Stomach (tissue), 8 donors: ENCODE measurements at regions not wholly inside any gene's neighbourhood (a gene's known extent, or its start where the extent isn't known, plus 50 kb on each side); places are given as distances from the start of the nearest gene placed in this dataset.

Experiments used
- DNase-seq, 2 donors: peaks; one replicate each; pipeline versions ENCODE4 v3.0.0 to v3.0.0-alpha.2; 2013 to 2019
- H3K27ac ChIP-seq, 5 donors: fragments of 200-600 bp in 4 of 5; sonication (generic) in 4 of 5; one replicate each; pipeline ENCODE4 v1.5.1; 2013 to 2019; ENCODE audit warnings: mild to moderate bottlenecking in 1 of 5, moderate library complexity in 1 of 5
- H3K27me3 ChIP-seq, 3 donors: fragments of 200-600 bp; sonication (generic); one replicate each; pipeline ENCODE4 v1.5.1; 2017 to 2019; ENCODE audit warnings: mixed run types in 1 of 3
- H3K36me3 ChIP-seq, 4 donors: fragments of 200-600 bp; sonication (generic); 1 replicate in 3 of 4; 2 replicates in 1 of 4; pipeline ENCODE4 v1.5.1; 2016 to 2019
- H3K4me1 ChIP-seq, 4 donors: fragments of 200-600 bp; sonication (generic); one replicate each; pipeline ENCODE4 v1.5.1; 2016 to 2019
- H3K4me3 ChIP-seq, 4 donors: fragments of 200-600 bp; sonication (generic) in 3 of 4; one replicate each; pipeline ENCODE4 v1.5.1; 2016 to 2019; ENCODE audit warnings: mild to moderate bottlenecking in 1 of 4
- H3K9me3 ChIP-seq, 4 donors: fragments of 200-600 bp; sonication (generic); one replicate each; pipeline ENCODE4 v1.5.1; 2016 to 2019
- EP300 ChIP-seq: sonication (generic); formaldehyde crosslinking; IDR thresholded peaks from one replicate; pipeline ENCODE4 v1.6.1; 2017; ENCODE audit warnings: antibody characterized with exemption
- POLR2A ChIP-seq, 4 donors: fragments of 450-650 bp; IDR thresholded peaks; one replicate each; pipeline ENCODE4 v1.6.1; 2016; ENCODE audit warnings: antibody characterized with exemption in 4 of 4, control low read depth in 2 of 4, mild to moderate bottlenecking in 1 of 4, moderate library complexity in 1 of 4
- POLR2AphosphoS5 ChIP-seq, 3 donors: sonication (generic); formaldehyde crosslinking; IDR thresholded peaks; one replicate each; pipeline ENCODE4 v1.6.1; 2016; ENCODE audit warnings: antibody characterized with exemption in 3 of 3
- WGBS, 5 donors: extraction: QIAGEN DNeasy Blood & Tissue Kit in 3 of 5; methylation state at CpG; one replicate each; pipeline versions ENCODE4 v1.1.5 to v1.1.7; 2013 to 2018; 5-methylcytosine and 5-hydroxymethylcytosine counted together
- intact Hi-C: fragments of 100-400 bp; cut with DNase I; formaldehyde crosslinking; loops from one replicate; pipeline ENCODE4 v1.15.1; 2023; ENCODE audit warnings: low total_unique reads
- TF ChIP-seq, protein P1 (sequence below), 7 experiments: fragments of 450-650 bp in 4 of 7; fragments of 200-600 bp in 3 of 7; sonication (generic) in 3 of 7; IDR thresholded peaks; one replicate each; pipeline ENCODE4 v1.5.1; 2016 to 2019; ENCODE audit warnings: antibody characterized with exemption in 7 of 7, control low read depth in 2 of 7, mild to moderate bottlenecking in 1 of 7
- donor health status: healthy with polysubstance abuse.
- donor health status: Bipolar disorder and iron deficiency.
- donor health status: healthy.

DNA sequence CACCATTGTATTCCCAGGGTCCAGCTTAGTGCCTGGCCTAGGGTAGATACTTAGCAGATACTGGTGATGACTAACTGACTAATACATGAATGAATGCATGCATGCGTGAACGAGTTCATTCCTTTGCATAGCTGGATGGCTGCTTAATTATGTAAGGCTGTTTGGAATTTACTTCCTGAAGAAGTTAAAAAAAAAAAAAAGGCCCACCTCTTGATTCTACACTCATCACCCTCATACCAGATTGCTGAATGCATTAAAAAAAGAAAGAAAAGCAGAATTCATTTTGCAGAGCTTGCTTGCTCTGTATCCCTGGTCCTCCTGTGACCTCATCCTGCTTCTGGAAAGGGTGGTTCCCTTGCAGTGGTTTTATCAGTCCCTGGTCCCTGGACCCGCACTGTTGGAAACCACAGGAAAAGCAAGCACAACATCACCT, 277.6 kb upstream of the CFAP20DC start:
- 70 to 83% (median 74%) methylated on average over 3 of the region's 3 CpGs for whole genome bisulfite sequencing, 5 donors
- no peak for DNase-seq
- intact Hi-C loops, result no loop called here

DNA sequence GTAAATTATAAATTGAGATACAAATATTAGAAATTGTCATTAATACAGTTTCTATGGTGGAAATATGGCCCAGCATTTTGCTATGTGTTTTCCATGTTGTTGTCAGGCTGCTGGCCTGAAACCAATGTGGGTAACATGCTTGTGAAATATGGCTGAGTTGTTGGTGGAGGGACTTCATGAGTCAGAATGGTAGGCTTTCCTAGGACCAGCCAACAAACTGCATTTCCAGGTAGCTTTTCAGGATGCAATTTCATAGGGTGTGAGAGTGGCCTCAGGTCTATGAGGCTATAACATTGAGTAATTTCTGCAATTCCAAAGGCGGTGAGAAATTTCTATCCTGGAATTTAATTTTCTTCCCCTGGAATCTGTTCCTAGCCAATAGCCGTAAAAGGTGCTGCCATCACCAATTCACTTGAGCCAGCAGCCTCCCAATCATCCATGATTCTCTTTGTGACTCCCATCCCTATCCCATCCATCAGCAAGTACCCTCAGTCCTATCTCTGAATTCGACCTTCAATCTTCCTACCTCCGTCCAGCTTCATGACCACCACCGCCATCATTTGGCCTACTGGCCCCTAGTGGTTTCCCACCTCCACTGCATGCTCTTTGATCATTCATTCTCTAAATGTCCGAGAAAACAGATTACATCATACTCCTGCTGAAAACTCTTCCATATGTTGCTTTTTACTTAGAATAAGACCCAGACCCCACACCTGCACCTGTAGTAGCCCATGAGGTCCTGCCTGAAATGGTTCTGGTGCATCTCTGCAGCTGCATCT, 276.6 kb upstream of the CFAP20DC start:
- Histone ChIP-seq H3K27ac (no peak overlapping the region), H3K36me3 (no peaks in the 10 kb centered on the region), H3K9me3 (no peaks in the 10 kb centered on the region), H3K4me3 (no peak overlapping the region), H3K27me3 (no peaks in the 10 kb centered on the region), H3K4me1 (no peaks in the 10 kb centered on the region)
- intact Hi-C loops, result no loop called here
- 83 to 92% (median 87%) methylated on average over 6 of the region's 6 CpGs for WGBS, 5 donors
- DNase-seq, result no peak
- TF ChIP-seq POLR2A (IDR thresholded peaks at IDR 0.05) (no peak), POLR2AphosphoS5 (IDR thresholded peaks at IDR 0.05) (no peak)

More for the DNA sequence above, 277.6 kb upstream of the CFAP20DC start:
- H3K27me3 ChIP-seq, result no peaks in the 10 kb centered on the region
- H3K27ac ChIP-seq, result no peak overlapping the region
- no peaks in the 10 kb centered on the region for H3K4me1 ChIP-seq
- no peaks in the 10 kb centered on the region for H3K9me3 ChIP-seq
- H3K36me3 ChIP-seq, result no peaks in the 10 kb centered on the region
- no peak overlapping the region for H3K4me3 ChIP-seq
- TF ChIP-seq POLR2AphosphoS5 (IDR thresholded peaks at IDR 0.05) (no peak), EP300 (no peak), POLR2A (IDR thresholded peaks at IDR 0.05) (no peak)
- TF ChIP-seq, protein P1, sequence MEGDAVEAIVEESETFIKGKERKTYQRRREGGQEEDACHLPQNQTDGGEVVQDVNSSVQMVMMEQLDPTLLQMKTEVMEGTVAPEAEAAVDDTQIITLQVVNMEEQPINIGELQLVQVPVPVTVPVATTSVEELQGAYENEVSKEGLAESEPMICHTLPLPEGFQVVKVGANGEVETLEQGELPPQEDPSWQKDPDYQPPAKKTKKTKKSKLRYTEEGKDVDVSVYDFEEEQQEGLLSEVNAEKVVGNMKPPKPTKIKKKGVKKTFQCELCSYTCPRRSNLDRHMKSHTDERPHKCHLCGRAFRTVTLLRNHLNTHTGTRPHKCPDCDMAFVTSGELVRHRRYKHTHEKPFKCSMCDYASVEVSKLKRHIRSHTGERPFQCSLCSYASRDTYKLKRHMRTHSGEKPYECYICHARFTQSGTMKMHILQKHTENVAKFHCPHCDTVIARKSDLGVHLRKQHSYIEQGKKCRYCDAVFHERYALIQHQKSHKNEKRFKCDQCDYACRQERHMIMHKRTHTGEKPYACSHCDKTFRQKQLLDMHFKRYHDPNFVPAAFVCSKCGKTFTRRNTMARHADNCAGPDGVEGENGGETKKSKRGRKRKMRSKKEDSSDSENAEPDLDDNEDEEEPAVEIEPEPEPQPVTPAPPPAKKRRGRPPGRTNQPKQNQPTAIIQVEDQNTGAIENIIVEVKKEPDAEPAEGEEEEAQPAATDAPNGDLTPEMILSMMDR (IDR thresholded peaks at IDR 0.05), result no peak

DNA sequence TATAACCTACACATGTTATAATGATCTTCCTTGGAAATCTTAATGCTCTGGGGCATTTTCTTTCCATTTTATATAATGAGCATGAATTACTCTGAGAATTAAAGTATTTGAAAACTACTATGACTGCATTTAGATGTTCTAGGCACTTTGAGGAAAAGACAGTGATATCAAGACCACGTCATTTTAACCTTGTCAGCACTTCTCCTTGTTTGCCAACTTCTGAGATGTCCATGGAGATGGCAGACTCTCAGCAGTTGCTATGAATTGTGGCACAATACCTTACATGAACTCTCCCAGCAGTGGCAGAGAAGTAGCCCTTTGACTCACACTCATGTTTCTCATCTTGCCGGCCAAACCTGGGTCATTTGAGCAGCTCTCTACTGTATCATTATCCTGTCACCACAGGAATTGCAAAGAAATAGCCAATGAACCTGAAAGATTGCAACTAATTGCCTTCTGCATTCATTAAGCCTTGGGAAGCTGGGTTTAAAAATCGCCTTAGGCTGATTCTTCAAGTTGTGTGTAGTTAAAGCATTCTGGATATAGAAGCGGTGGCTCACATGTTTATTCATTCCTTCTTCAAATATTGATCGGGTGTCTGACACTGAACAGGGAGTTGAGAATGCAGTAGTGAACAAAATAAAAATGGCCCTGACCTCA, 272.2 kb upstream of the CFAP20DC start:
- no peak for DNase-seq
- H3K4me3 ChIP-seq, result no peak overlapping the region
- no peaks in the 10 kb centered on the region for H3K4me1 ChIP-seq
- H3K36me3 ChIP-seq, result no peaks in the 10 kb centered on the region
- intact Hi-C loops, result no loop called here
- H3K9me3 ChIP-seq, result no peaks in the 10 kb centered on the region
- no peak overlapping the region for H3K27ac ChIP-seq
- no peak for TF ChIP-seq POLR2AphosphoS5 (IDR thresholded peaks at IDR 0.05)
- TF ChIP-seq EP300, result no peak
- TF ChIP-seq, protein P1 (IDR thresholded peaks at IDR 0.05), result no peak
- TF ChIP-seq POLR2A (IDR thresholded peaks at IDR 0.05), result no peak
- H3K27me3 ChIP-seq, result no peaks in the 10 kb centered on the region
- WGBS, 5 donors, result 63 to 75% (median 68%) methylated on average over 5 of the region's 5 CpGs

DNA sequence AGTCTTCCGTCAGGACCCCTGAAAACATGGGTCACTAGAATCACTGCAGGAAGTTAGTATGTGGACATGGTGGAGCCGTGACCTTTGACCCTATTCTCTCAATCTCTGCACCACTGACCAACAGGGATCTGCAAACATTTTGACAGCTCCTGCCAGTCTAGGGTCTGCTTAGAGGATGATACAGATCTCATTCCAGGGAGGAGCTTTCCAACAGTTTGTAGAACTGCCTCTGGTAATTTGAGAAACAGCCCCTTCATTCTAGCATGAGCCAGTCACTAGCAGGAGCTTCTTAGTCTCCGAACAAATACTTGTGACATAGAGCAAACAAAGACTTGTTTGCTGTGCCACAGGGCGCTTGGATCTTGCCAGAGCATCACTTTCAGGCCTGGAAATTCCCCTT, 270.3 kb upstream of the CFAP20DC start:
- Histone ChIP-seq H3K9me3 (no peaks in the 10 kb centered on the region), H3K27me3 (no peaks in the 10 kb centered on the region), H3K27ac (no peak overlapping the region), H3K4me1 (no peaks in the 10 kb centered on the region), H3K4me3 (no peak overlapping the region), H3K36me3 (no peaks in the 10 kb centered on the region)
- peak in 1 of 2 donors; percentile 18 for DNase-seq
- 57 to 82% (median 59%) methylated on average over 4 of the region's 4 CpGs for WGBS, 5 donors
- TF ChIP-seq, protein P1 (IDR thresholded peaks at IDR 0.05), result no peak
- TF ChIP-seq POLR2AphosphoS5 (IDR thresholded peaks at IDR 0.05) (no peak), POLR2A (IDR thresholded peaks at IDR 0.05) (no peak), EP300 (no peak)
- intact Hi-C loops, result no loop called here

DNA sequence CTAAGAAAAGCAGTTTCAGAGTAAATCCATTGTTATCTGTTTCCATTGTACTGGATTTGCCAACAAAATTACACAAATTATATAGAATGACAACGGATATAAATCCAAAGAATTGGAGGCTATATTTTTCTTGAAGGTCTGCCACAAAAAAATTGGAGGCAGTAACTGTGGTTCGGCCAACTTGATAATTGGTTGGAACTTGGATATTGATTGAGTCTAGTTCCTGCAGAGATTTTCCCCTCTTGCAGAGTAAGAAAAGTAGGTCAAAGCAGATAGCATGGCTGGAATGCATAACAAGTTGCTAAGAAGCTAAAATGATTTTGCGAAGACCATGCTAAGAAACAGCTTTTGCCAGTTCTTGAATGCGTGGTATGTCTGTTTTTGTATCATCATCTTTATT, 269.6 kb upstream of the CFAP20DC start:
- Histone ChIP-seq H3K27ac (no peak overlapping the region), H3K4me3 (no peak overlapping the region), H3K27me3 (no peaks in the 10 kb centered on the region), H3K4me1 (no peaks in the 10 kb centered on the region), H3K9me3 (no peaks in the 10 kb centered on the region), H3K36me3 (no peaks in the 10 kb centered on the region)
- intact Hi-C loops, result no loop called here
- DNase-seq, result no peak
- 73 to 84% (median 80%) methylated on average over 4 of the region's 4 CpGs for WGBS, 5 donors
- TF ChIP-seq POLR2AphosphoS5 (IDR thresholded peaks at IDR 0.05) (no peak), EP300 (no peak)
